ENCODE measurements at regions not wholly inside any gene's neighbourhood (a gene's known extent, or its start where the extent isn't known, plus 50 kb on each side); places are given as distances from the start of the nearest gene placed in this dataset.

DNA sequence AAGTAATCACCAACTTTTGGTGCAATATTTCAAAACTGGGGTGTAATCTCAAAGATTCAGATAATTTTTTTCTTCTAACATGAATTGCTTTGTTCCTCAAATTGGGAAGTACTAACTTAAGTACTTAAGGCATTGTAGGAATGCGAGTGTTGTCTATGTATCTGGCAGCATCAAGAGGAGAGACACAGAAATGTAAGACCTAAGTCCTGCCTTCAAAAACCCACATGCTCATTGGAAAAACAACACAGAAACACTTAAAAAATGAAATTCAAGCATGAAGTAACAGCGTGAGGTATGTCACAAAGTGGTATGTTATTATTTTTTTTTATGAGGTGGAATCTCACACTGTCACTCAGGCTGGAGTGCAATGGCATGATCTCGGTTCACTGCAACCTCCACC is 288.5 kb downstream of the ZEB1 start:
- H4K5ac ChIP-seq (ENCODE audit: low read length) = no peak overlapping the region
- no peak overlapping the region for H3K56ac ChIP-seq (ENCODE audit: low read length)
- WGBS (ENCODE audit: extremely low coverage, insufficient coverage, low lambda C conversion rate) = no CpG with 5 or more reads among the region's 3 CpGs
- DNase-seq = no peak
- no peak overlapping the region for H3K4me2 ChIP-seq (ENCODE audit: low read length)
- H3K27me3 ChIP-seq (ENCODE audit: insufficient read depth, low read length, poor library complexity) = no peaks in the 10 kb centered on the region
- H4K8ac ChIP-seq (ENCODE audit: low read depth, low read length) = no peak overlapping the region
- H3K18ac ChIP-seq (ENCODE audit: low read length) = no peak overlapping the region
- no peak overlapping the region for H2BK5ac ChIP-seq (ENCODE audit: low read length)
- H3K79me1 ChIP-seq (ENCODE audit: low read length) = no peaks in the 10 kb centered on the region
- no peak overlapping the region for H2BK120ac ChIP-seq (ENCODE audit: low read depth, low read length)
- no peaks in the 10 kb centered on the region for H3K36me3 ChIP-seq (ENCODE audit: control insufficient read depth, insufficient read depth, low read length)
- peaks cover 4% of the 10 kb centered on the region for H3K4me1 ChIP-seq (ENCODE audit: control insufficient read depth, low read depth, low read length)
- no peak overlapping the region for H3K4ac ChIP-seq (ENCODE audit: low read depth, low read length)
- no peak overlapping the region for H3K4me3 ChIP-seq (ENCODE audit: low read length)
- no peak overlapping the region for H2AK5ac ChIP-seq (ENCODE audit: low read length)
- no peak overlapping the region for H2BK15ac ChIP-seq (replicated peaks; ENCODE audit: low read depth)
- no peaks in the 10 kb centered on the region for H3K79me2 ChIP-seq (ENCODE audit: control insufficient read depth, insufficient read depth, low read length)
- no peak overlapping the region for H3K23ac ChIP-seq (ENCODE audit: low read length)
- H3K27ac ChIP-seq (ENCODE audit: low read depth, low read length) = no peak overlapping the region
- no peak overlapping the region for H3K9ac ChIP-seq (ENCODE audit: low read length)

DNA sequence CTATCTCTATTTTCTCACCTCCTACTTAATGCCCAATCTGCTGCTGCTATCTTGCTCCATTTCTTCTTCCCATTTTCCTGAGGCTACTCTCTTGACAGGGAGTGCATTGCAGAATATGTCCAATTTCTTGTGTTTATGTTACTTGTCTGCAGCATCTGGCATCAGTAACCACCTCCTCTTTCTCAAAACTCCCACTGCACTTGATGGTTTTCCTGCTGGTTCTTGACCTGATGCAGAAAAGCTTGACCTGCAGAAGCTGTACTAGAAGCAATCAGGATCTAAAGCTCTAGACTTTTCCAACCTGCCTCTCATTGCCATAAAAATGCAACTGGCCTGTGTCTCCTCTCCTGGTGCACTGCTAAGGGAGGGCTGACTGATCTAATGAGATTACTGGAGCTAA is 287.8 kb downstream of the ZEB1 start:
- no peak overlapping the region for H3K23ac ChIP-seq (ENCODE audit: low read length)
- H2AK5ac ChIP-seq (ENCODE audit: low read length) = no peak overlapping the region
- H3K4me2 ChIP-seq (ENCODE audit: low read length) = no peak overlapping the region
- no peak overlapping the region for H3K4me3 ChIP-seq (ENCODE audit: low read length)
- no peaks in the 10 kb centered on the region for H3K79me2 ChIP-seq (ENCODE audit: control insufficient read depth, insufficient read depth, low read length)
- no peak overlapping the region for H3K9ac ChIP-seq (ENCODE audit: low read length)
- no peak overlapping the region for H3K4ac ChIP-seq (ENCODE audit: low read depth, low read length)
- no peak overlapping the region for H3K27ac ChIP-seq (ENCODE audit: low read depth, low read length)
- H4K5ac ChIP-seq (ENCODE audit: low read length) = no peak overlapping the region
- no peak overlapping the region for H2BK15ac ChIP-seq (replicated peaks; ENCODE audit: low read depth)
- no peaks in the 10 kb centered on the region for H3K79me1 ChIP-seq (ENCODE audit: low read length)
- H2BK120ac ChIP-seq (ENCODE audit: low read depth, low read length) = no peak overlapping the region
- H2BK5ac ChIP-seq (ENCODE audit: low read length) = no peak overlapping the region
- no peaks in the 10 kb centered on the region for H3K27me3 ChIP-seq (ENCODE audit: insufficient read depth, low read length, poor library complexity)
- DNase-seq = no peak
- H4K8ac ChIP-seq (ENCODE audit: low read depth, low read length) = no peak overlapping the region
- no peaks in the 10 kb centered on the region for H3K36me3 ChIP-seq (ENCODE audit: control insufficient read depth, insufficient read depth, low read length)
- H3K4me1 ChIP-seq (ENCODE audit: control insufficient read depth, low read depth, low read length) = peaks cover 4% of the 10 kb centered on the region
- no peak overlapping the region for H3K18ac ChIP-seq (ENCODE audit: low read length)
- H3K56ac ChIP-seq (ENCODE audit: low read length) = no peak overlapping the region

DNA sequence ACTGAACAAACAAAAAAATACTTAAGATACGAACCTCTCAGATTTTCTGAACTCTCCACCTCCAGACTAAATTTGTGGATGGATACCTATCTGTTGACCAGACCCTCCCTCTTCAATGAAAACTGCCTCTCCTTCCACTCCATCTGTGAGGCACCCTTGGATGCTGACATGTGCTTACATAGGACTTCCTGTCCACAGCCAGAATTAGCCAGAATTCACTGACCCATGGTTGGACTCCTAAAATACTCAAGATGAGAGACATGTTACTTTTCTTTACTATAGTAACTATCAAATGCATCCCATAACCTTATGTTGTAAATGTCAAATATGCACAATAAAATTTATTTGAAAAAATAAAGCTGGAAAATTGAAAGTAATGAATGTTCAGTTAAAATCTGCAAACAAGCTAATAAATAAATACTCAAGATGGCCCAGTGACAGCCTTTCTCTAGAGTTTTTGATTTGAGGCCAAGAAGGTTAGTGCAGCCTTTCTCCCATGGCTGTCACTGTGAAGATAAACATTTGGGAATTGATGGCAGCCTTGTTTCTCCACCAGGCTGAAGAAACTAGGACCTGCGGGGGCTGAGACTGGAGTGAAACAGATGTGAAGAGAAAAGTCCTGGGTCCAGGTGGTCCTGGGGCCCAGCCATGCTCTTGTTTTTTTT is 287.0 kb downstream of the ZEB1 start:
- Histone ChIP-seq H3K18ac (ENCODE audit: low read length) (no peak overlapping the region), H3K79me1 (ENCODE audit: low read length) (no peaks in the 10 kb centered on the region), H3K9ac (ENCODE audit: low read length) (no peak overlapping the region), H3K36me3 (ENCODE audit: control insufficient read depth, insufficient read depth, low read length) (no peaks in the 10 kb centered on the region), H3K27me3 (ENCODE audit: insufficient read depth, low read length, poor library complexity) (no peaks in the 10 kb centered on the region), H3K27ac (ENCODE audit: low read depth, low read length) (no peak overlapping the region), H4K5ac (ENCODE audit: low read length) (no peak overlapping the region), H3K56ac (ENCODE audit: low read length) (no peak overlapping the region), H2BK5ac (ENCODE audit: low read length) (no peak overlapping the region), H2BK15ac (replicated peaks; ENCODE audit: low read depth) (no peak overlapping the region), H2BK120ac (ENCODE audit: low read depth, low read length) (no peak overlapping the region), H4K8ac (ENCODE audit: low read depth, low read length) (no peak overlapping the region), H3K23ac (ENCODE audit: low read length) (no peak overlapping the region), H3K4me2 (ENCODE audit: low read length) (no peak overlapping the region), H2AK5ac (ENCODE audit: low read length) (no peak overlapping the region), H3K4me3 (ENCODE audit: low read length) (no peak overlapping the region), H3K4ac (ENCODE audit: low read depth, low read length) (no peak overlapping the region), H3K79me2 (ENCODE audit: control insufficient read depth, insufficient read depth, low read length) (no peaks in the 10 kb centered on the region), H3K4me1 (ENCODE audit: control insufficient read depth, low read depth, low read length) (peaks cover 4% of the 10 kb centered on the region)
- no peak for DNase-seq
- WGBS (ENCODE audit: extremely low coverage, insufficient coverage, low lambda C conversion rate) = no CpG with 5 or more reads among the region's 2 CpGs

DNA sequence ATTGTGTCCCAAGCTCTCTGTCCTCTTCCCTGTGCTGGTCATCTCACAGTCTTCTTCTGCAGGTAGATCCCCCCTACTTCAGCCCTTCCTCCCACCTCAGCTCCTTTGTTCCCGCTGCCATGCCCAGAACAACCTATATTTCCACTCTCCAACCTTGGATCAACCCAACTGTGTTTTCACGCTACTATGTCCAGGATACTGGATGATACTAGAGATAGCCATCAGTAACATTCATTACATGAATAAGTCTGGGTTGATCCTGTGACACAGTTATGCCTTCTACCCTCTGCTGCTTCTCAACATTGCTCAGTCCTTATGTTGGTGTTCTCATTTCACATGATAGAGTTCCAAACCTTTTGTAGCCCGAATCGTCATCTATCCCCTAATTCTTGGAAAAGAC is 286.4 kb downstream of the ZEB1 start:
- H3K27ac ChIP-seq (ENCODE audit: low read depth, low read length) = no peak overlapping the region
- H2BK15ac ChIP-seq (replicated peaks; ENCODE audit: low read depth) = no peak overlapping the region
- peak overlapping the region; percentile 44 for H2AK5ac ChIP-seq (ENCODE audit: low read length)
- no peak overlapping the region for H3K4me2 ChIP-seq (ENCODE audit: low read length)
- H3K79me2 ChIP-seq (ENCODE audit: control insufficient read depth, insufficient read depth, low read length) = no peaks in the 10 kb centered on the region
- H3K23ac ChIP-seq (ENCODE audit: low read length) = no peak overlapping the region
- H3K4me1 ChIP-seq (ENCODE audit: control insufficient read depth, low read depth, low read length) = peaks cover 4% of the 10 kb centered on the region
- no CpG with 5 or more reads among the region's 4 CpGs for WGBS (ENCODE audit: extremely low coverage, insufficient coverage, low lambda C conversion rate)
- no peaks in the 10 kb centered on the region for H3K79me1 ChIP-seq (ENCODE audit: low read length)
- no peak overlapping the region for H3K4ac ChIP-seq (ENCODE audit: low read depth, low read length)
- no peaks in the 10 kb centered on the region for H3K27me3 ChIP-seq (ENCODE audit: insufficient read depth, low read length, poor library complexity)
- H4K8ac ChIP-seq (ENCODE audit: low read depth, low read length) = no peak overlapping the region
- no peaks in the 10 kb centered on the region for H3K36me3 ChIP-seq (ENCODE audit: control insufficient read depth, insufficient read depth, low read length)
- no peak overlapping the region for H2BK5ac ChIP-seq (ENCODE audit: low read length)
- no peak overlapping the region for H4K5ac ChIP-seq (ENCODE audit: low read length)
- no peak for DNase-seq
- H3K9ac ChIP-seq (ENCODE audit: low read length) = no peak overlapping the region
- no peak overlapping the region for H3K4me3 ChIP-seq (ENCODE audit: low read length)
- H3K18ac ChIP-seq (ENCODE audit: low read length) = no peak overlapping the region
- no peak overlapping the region for H3K56ac ChIP-seq (ENCODE audit: low read length)
- H2BK120ac ChIP-seq (ENCODE audit: low read depth, low read length) = no peak overlapping the region

DNA sequence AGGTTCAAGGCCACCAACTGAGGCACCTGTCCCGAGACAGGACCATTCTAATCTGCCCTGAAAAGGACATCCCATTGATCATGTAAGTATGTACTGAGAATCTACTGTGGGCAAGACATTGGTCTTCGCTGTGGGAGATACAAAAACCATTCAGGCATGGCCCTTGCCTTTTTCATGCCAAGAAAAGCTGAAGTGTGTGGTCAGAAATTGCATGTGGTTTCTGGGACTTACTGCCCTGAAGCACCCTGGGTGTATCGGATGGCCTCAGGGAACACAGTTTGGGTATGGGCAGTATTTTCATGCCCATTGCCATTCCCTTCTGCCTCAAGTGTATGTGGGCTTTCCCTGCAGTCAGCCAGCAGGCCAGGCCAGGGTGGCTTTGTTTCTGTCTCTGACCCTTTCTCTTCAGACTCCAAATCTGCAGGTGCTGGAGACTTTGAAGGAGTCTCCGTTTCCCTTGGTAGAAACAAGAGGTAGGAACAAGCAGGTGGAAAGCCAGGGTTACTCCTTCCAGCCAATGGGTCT is 285.7 kb downstream of the ZEB1 start:
- no peaks in the 10 kb centered on the region for H3K79me1 ChIP-seq (ENCODE audit: low read length)
- H3K27me3 ChIP-seq (ENCODE audit: insufficient read depth, low read length, poor library complexity) = no peaks in the 10 kb centered on the region
- no peaks in the 10 kb centered on the region for H3K79me2 ChIP-seq (ENCODE audit: control insufficient read depth, insufficient read depth, low read length)
- no peak overlapping the region for H3K23ac ChIP-seq (ENCODE audit: low read length)
- H2BK120ac ChIP-seq (ENCODE audit: low read depth, low read length) = no peak overlapping the region
- no peak for DNase-seq
- H3K18ac ChIP-seq (ENCODE audit: low read length) = no peak overlapping the region
- WGBS (ENCODE audit: extremely low coverage, insufficient coverage, low lambda C conversion rate) = no CpG with 5 or more reads among the region's 4 CpGs
- peaks cover 4% of the 10 kb centered on the region for H3K4me1 ChIP-seq (ENCODE audit: control insufficient read depth, low read depth, low read length)
- no peak overlapping the region for H3K9ac ChIP-seq (ENCODE audit: low read length)
- no peak overlapping the region for H2BK5ac ChIP-seq (ENCODE audit: low read length)
- H4K5ac ChIP-seq (ENCODE audit: low read length) = no peak overlapping the region
- H2BK15ac ChIP-seq (replicated peaks; ENCODE audit: low read depth) = no peak overlapping the region
- H3K4me2 ChIP-seq (ENCODE audit: low read length) = no peak overlapping the region
- H4K8ac ChIP-seq (ENCODE audit: low read depth, low read length) = no peak overlapping the region
- peak overlapping the region; percentile 67 for H2AK5ac ChIP-seq (ENCODE audit: low read length)
- no peaks in the 10 kb centered on the region for H3K36me3 ChIP-seq (ENCODE audit: control insufficient read depth, insufficient read depth, low read length)
- H3K4me3 ChIP-seq (ENCODE audit: low read length) = no peak overlapping the region
- H3K56ac ChIP-seq (ENCODE audit: low read length) = no peak overlapping the region
- no peak overlapping the region for H3K4ac ChIP-seq (ENCODE audit: low read depth, low read length)
- no peak overlapping the region for H3K27ac ChIP-seq (ENCODE audit: low read depth, low read length)

DNA sequence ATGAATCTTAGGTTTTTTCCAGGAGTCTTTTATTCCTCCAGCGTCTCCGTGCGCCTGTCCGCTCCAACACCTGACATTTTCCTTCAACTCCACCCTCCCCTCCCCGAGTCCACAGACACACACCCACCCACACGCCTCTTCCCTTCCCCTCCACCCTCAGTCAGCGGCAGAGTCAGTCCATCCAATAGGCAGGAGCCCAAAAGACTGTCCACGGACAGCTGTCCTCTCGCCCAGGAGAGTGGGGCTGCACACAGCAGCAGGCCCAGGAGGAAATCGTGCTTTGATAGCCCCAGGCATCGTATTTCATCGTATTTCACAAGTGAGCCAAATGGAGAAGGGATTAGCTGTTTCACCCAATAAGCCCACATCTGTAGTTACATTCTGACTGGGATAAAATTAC is 285.1 kb downstream of the ZEB1 start:
- H2BK15ac ChIP-seq (replicated peaks; ENCODE audit: low read depth) = no peak overlapping the region
- no peak overlapping the region for H2BK120ac ChIP-seq (ENCODE audit: low read depth, low read length)
- H3K36me3 ChIP-seq (ENCODE audit: control insufficient read depth, insufficient read depth, low read length) = no peaks in the 10 kb centered on the region
- peak overlapping the region; percentile 51 for H3K9ac ChIP-seq (ENCODE audit: low read length)
- no peak overlapping the region for H4K8ac ChIP-seq (ENCODE audit: low read depth, low read length)
- peak overlapping the region; percentile 85 for H3K56ac ChIP-seq (ENCODE audit: low read length)
- H3K4ac ChIP-seq (ENCODE audit: low read depth, low read length) = peak overlapping the region; percentile 56
- no peak overlapping the region for H3K23ac ChIP-seq (ENCODE audit: low read length)
- peak overlapping the region; percentile 57 for H2BK5ac ChIP-seq (ENCODE audit: low read length)
- DNase-seq = peak; percentile 45
- H3K4me3 ChIP-seq (ENCODE audit: low read length) = no peak overlapping the region
- no peaks in the 10 kb centered on the region for H3K79me1 ChIP-seq (ENCODE audit: low read length)
- WGBS (ENCODE audit: extremely low coverage, insufficient coverage, low lambda C conversion rate) = no CpG with 5 or more reads among the region's 12 CpGs
- no peak overlapping the region for H4K5ac ChIP-seq (ENCODE audit: low read length)
- peak overlapping the region; percentile 18 for H3K18ac ChIP-seq (ENCODE audit: low read length)
- H3K27ac ChIP-seq (ENCODE audit: low read depth, low read length) = no peak overlapping the region
- no peaks in the 10 kb centered on the region for H3K79me2 ChIP-seq (ENCODE audit: control insufficient read depth, insufficient read depth, low read length)
- H2AK5ac ChIP-seq (ENCODE audit: low read length) = no peak overlapping the region
- no peak overlapping the region for H3K4me2 ChIP-seq (ENCODE audit: low read length)
- no peaks in the 10 kb centered on the region for H3K27me3 ChIP-seq (ENCODE audit: insufficient read depth, low read length, poor library complexity)
- H3K4me1 ChIP-seq (ENCODE audit: control insufficient read depth, low read depth, low read length) = peaks cover 4% of the 10 kb centered on the region
